ENCODE measurements at regions not wholly inside any gene's neighbourhood (a gene's known extent, or its start where the extent isn't known, plus 50 kb on each side); places are given as distances from the start of the nearest gene placed in this dataset.

DNA sequence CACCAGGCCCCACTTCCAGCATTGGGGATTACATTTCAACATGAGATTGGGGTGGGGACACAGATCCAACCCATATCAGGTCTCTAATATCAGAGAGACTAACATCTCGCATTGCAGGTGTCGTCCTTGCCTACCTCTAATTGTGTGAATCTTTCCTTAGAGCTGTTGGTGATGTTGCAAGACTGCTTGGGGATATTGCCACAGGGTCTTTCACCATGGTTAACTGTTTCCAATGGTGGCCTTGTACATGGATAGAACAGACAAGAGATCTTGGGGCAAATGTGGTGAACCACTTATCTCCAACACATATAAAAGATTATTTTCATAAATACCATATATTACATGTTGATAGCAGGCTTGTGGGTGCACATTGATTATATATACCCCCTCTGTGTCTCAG lies 270.3 kb upstream of the LINC00305 start:
- TF ChIP-seq, protein P1, sequence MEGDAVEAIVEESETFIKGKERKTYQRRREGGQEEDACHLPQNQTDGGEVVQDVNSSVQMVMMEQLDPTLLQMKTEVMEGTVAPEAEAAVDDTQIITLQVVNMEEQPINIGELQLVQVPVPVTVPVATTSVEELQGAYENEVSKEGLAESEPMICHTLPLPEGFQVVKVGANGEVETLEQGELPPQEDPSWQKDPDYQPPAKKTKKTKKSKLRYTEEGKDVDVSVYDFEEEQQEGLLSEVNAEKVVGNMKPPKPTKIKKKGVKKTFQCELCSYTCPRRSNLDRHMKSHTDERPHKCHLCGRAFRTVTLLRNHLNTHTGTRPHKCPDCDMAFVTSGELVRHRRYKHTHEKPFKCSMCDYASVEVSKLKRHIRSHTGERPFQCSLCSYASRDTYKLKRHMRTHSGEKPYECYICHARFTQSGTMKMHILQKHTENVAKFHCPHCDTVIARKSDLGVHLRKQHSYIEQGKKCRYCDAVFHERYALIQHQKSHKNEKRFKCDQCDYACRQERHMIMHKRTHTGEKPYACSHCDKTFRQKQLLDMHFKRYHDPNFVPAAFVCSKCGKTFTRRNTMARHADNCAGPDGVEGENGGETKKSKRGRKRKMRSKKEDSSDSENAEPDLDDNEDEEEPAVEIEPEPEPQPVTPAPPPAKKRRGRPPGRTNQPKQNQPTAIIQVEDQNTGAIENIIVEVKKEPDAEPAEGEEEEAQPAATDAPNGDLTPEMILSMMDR (IDR thresholded peaks at IDR 0.05): no peak
- TF ChIP-seq POLR2AphosphoS5 (IDR thresholded peaks at IDR 0.05) (no peak), POLR2A (IDR thresholded peaks at IDR 0.05) (no peak)
